IMR-90 (cell line): ENCODE measurements at regions not wholly inside any gene's neighbourhood (a gene's known extent, or its start where the extent isn't known, plus 50 kb on each side); places are given as distances from the start of the nearest gene placed in this dataset.

Experiments used
- ATAC-seq: fragments of 200-7000 bp; cut with Tn5 transposase; 2 replicates; pipeline ENCODE4 v1.9.1; 2020; ENCODE audit warnings: low read depth, mild to moderate bottlenecking, moderate library complexity
- BruUV-seq: library from RNA; stranded (reverse); fragments of 400-500 nt; replicated peaks from 2 replicates; lab custom pipeline; 2021; lab: Mats Ljungman, UMichigan
- CTCF ChIA-PET: fragments of 300-600 bp; formaldehyde crosslinking; extraction: SDS; loops from one replicate; lab custom pipeline; 2021; ENCODE audit warnings: antibody characterized with exemption; lab: Yijun Ruan, JAX
- POLR2A ChIA-PET: fragments of 300-600 bp; sonication (Branson Sonifier 250); formaldehyde crosslinking; loops from one replicate; lab custom pipeline; 2022; ENCODE audit warnings: antibody characterized with exemption; ENCODE audit not compliant: unreplicated experiment; lab: Charles Lee
- DNase-seq: peaks from one replicate; pipeline ENCODE4 v3.0.0; 2013
- H2AFZ ChIP-seq: replicated peaks from 2 replicates; pipeline ENCODE3; 2013; ENCODE audit warnings: low read length, mild to moderate bottlenecking; ENCODE audit not compliant: poor library complexity
- H2AK5ac ChIP-seq: 2 replicates; pipeline ENCODE4 v1.6.1; 2013; ENCODE audit warnings: low read depth, low read length, inconsistent platforms
- H2AK9ac ChIP-seq: replicated peaks from 2 replicates; pipeline ENCODE3; 2013; ENCODE audit warnings: mild to moderate bottlenecking, low read depth, low read length, moderate library complexity; ENCODE audit not compliant: poor library complexity
- H2BK120ac ChIP-seq: 2 replicates; pipeline ENCODE4 v1.6.1; 2013; ENCODE audit warnings: low read depth, low read length, inconsistent platforms
- H2BK15ac ChIP-seq: 3 replicates; pipeline ENCODE4 v1.6.1; 2013; ENCODE audit warnings: low read depth, low read length, inconsistent platforms
- H2BK20ac ChIP-seq: 2 replicates; pipeline ENCODE4 v1.6.1; 2013; ENCODE audit warnings: low read depth, mild to moderate bottlenecking, inconsistent platforms, low read length, moderate library complexity
- H2BK5ac ChIP-seq: 2 replicates; pipeline ENCODE4 v1.6.1; 2013; ENCODE audit warnings: mild to moderate bottlenecking, low read depth, low read length, inconsistent platforms; ENCODE audit not compliant: poor library complexity, severe bottlenecking
- H3K14ac ChIP-seq: replicated peaks from 2 replicates; pipeline ENCODE4 v1.6.1; 2013; ENCODE audit warnings: low read depth, low read length, inconsistent platforms
- H3K18ac ChIP-seq: 2 replicates; pipeline ENCODE4 v1.6.1; 2013; ENCODE audit warnings: low read depth, low read length, control low read depth
- H3K23ac ChIP-seq: 2 replicates; pipeline ENCODE4 v1.6.1; 2013; ENCODE audit warnings: low read depth, low read length, inconsistent platforms
- H3K27ac ChIP-seq: 2 replicates; pipeline ENCODE4 v1.5.1; 2013; ENCODE audit warnings: mild to moderate bottlenecking, control low read depth, low read length; ENCODE audit not compliant: insufficient read depth
- H3K27me3 ChIP-seq: 2 replicates; pipeline ENCODE4 v1.6.1; 2013; ENCODE audit warnings: low read length; ENCODE audit not compliant: control insufficient read depth, insufficient read depth
- H3K36me3 ChIP-seq: 2 replicates; pipeline ENCODE4 v1.6.1; 2013; ENCODE audit warnings: low read length, mixed read lengths; ENCODE audit not compliant: control insufficient read depth, insufficient read depth
- H3K4ac ChIP-seq: 2 replicates; pipeline ENCODE4 v1.6.1; 2013; ENCODE audit warnings: low read depth, low read length, inconsistent platforms
- H3K4me1 ChIP-seq: 2 replicates; pipeline ENCODE4 v1.6.1; 2013; ENCODE audit warnings: low read length, mixed read lengths; ENCODE audit not compliant: control insufficient read depth, insufficient read depth
- H3K4me2 ChIP-seq: 2 replicates; pipeline ENCODE4 v1.6.1; 2013; ENCODE audit warnings: low read depth, mild to moderate bottlenecking, control low read depth, low read length, moderate library complexity
- H3K4me3 ChIP-seq: 2 replicates; pipeline ENCODE4 v1.5.1; 2013; ENCODE audit warnings: low read depth, mild to moderate bottlenecking, control low read depth, low read length, moderate library complexity; ENCODE audit not compliant: insufficient read depth
- H3K56ac ChIP-seq: 2 replicates; pipeline ENCODE4 v1.6.1; 2013; ENCODE audit warnings: low read length, inconsistent platforms; ENCODE audit not compliant: insufficient read depth; ENCODE audit errors: extremely low read depth
- H3K79me1 ChIP-seq, 2 experiments: 2 replicates each; pipeline ENCODE4 v1.6.1; 2013; ENCODE audit warnings: low read length in 2 of 2, inconsistent platforms in 1 of 2, low read depth in 1 of 2
- H3K9ac ChIP-seq: 2 replicates; pipeline ENCODE4 v1.6.1; 2013; ENCODE audit warnings: low read depth, low read length, control low read depth
- H3K9me1 ChIP-seq: 2 replicates; pipeline ENCODE4 v1.6.1; 2013; ENCODE audit warnings: low read length, inconsistent platforms; ENCODE audit not compliant: insufficient read depth
- H3K9me3 ChIP-seq: 2 replicates; pipeline ENCODE4 v1.6.1; 2013; ENCODE audit warnings: low read length; ENCODE audit not compliant: control insufficient read depth, insufficient read depth
- H4K20me1 ChIP-seq: 2 replicates; pipeline ENCODE4 v1.6.1; 2013; ENCODE audit warnings: low read length, inconsistent platforms; ENCODE audit not compliant: insufficient read depth
- H4K5ac ChIP-seq: 2 replicates; pipeline ENCODE4 v1.6.1; 2013; ENCODE audit warnings: mild to moderate bottlenecking, low read depth, low read length, control low read depth
- H4K8ac ChIP-seq, 2 experiments: 2 replicates each; pipeline ENCODE4 v1.6.1; 2013; ENCODE audit warnings: low read depth in 2 of 2, low read length in 2 of 2, control low read depth in 1 of 2, inconsistent platforms in 1 of 2
- H4K91ac ChIP-seq: 2 replicates; pipeline ENCODE4 v1.6.1; 2013; ENCODE audit warnings: low read depth, low read length, inconsistent platforms; ENCODE audit not compliant: insufficient read depth
- MAZ ChIP-seq: IDR thresholded peaks from 2 replicates; pipeline ENCODE4 v1.6.1; 2012; ENCODE audit warnings: low read depth, mild to moderate bottlenecking, low read length, improper control_type of control experiment, moderate library complexity, borderline replicate concordance
- MXI1 ChIP-seq: IDR thresholded peaks from 2 replicates; pipeline ENCODE4 v1.6.1; 2012; ENCODE audit warnings: low read depth, mild to moderate bottlenecking, low read length, moderate library complexity, borderline replicate concordance
- NFE2L2 ChIP-seq: fragments of 150-350 bp; IDR thresholded peaks from 2 replicates; pipeline ENCODE4 v1.6.1; 2016; ENCODE audit warnings: low read depth, mild to moderate bottlenecking, low read length
- POLR2A ChIP-seq: IDR thresholded peaks from 2 replicates; pipeline ENCODE4 v1.6.1; 2012; ENCODE audit warnings: mild to moderate bottlenecking, low read depth, low read length
- RFX5 ChIP-seq: IDR thresholded peaks from 2 replicates; pipeline ENCODE4 v1.8.0; 2012; ENCODE audit warnings: low read depth, mild to moderate bottlenecking, low read length, moderate library complexity
- WGBS, 2 experiments: methylation state at CpG; one replicate each; pipeline versions ENCODE4 v1.1.5 to v1.1.7; 2013; ENCODE audit warnings: missing lambda C conversion rate in 2 of 2; ENCODE audit not compliant: insufficient read length in 1 of 2; ENCODE audit errors: extremely low coverage in 2 of 2; 5-methylcytosine and 5-hydroxymethylcytosine counted together
- dilution Hi-C: fragments of 300-500 bp; cut with HindIII; formaldehyde crosslinking; loops from one replicate; pipeline ENCODE4 v1.14.3; 2018; ENCODE audit warnings: low sequenced_read_pairs; ENCODE audit not compliant: unreplicated experiment
- in situ Hi-C: fragments of 300-500 bp; cut with MboI; formaldehyde crosslinking; loops from 3 replicates; pipeline ENCODE4 v1.14.3; 2019; ENCODE audit warnings: low sequenced_read_pairs, inconsistent platforms, mixed read lengths
- intact Hi-C: fragments of 100-400 bp; cut with micrococcal nuclease; formaldehyde crosslinking; loops from 2 replicates; pipeline ENCODE4 v1.10.0; 2022
- TF ChIP-seq, protein P1 (sequence below): fragments of 150-350 bp; IDR thresholded peaks from 2 replicates; pipeline ENCODE4 v1.6.1; 2017; ENCODE audit warnings: mild to moderate bottlenecking, antibody characterized with exemption, low read length, low read depth
- TF ChIP-seq, protein P2 (sequence below): fragments of 150-350 bp; IDR thresholded peaks from 2 replicates; pipeline ENCODE4 v1.6.1; 2016; ENCODE audit warnings: low read depth, mild to moderate bottlenecking, low read length, moderate library complexity, borderline replicate concordance

DNA sequence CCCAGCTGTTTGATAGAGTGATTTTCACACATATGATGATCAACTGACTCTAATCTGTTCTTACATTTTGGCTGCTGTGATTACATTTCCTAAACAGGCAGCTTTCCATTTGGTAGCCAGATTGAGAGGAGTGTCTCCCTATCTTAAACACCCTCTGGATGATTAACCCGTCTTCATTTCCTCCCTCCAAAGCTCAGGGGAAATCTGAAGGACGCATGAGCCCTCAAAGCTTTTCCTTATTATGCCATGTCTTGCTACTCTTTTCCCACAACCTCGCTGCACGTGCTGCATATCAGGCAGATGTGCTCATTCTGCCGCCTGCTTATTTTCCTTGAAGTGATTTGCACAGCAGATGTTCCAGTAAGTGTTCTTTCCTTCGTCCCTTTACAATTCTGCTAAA is 837.4 kb downstream of the LRRTM4 start:
- Histone ChIP-seq H3K4me2 (no peak overlapping the region), H4K5ac (no peak overlapping the region), H3K56ac (no peak overlapping the region), H2BK5ac (no peak overlapping the region), H3K18ac (no peak overlapping the region), H2BK120ac (no peak overlapping the region), H4K8ac (no peak overlapping the region), H3K27ac (no peak overlapping the region), H4K91ac (no peak overlapping the region), H3K9ac (no peak overlapping the region), H2AK5ac (no peak overlapping the region), H3K9me1 (no peaks in the 10 kb centered on the region), H2BK15ac (no peak overlapping the region), H3K9me3 (no peaks in the 10 kb centered on the region; the same call in 1 of the 2 replicates), H3K4me3 (no peak overlapping the region), H2AK9ac (no peak overlapping the region), H3K27me3 (no peaks in the 10 kb centered on the region), H3K4me1 (no peaks in the 10 kb centered on the region), H3K14ac (no peak overlapping the region), H3K36me3 (no peaks in the 10 kb centered on the region), H4K20me1 (no peaks in the 10 kb centered on the region), H3K23ac (no peak overlapping the region), H3K79me1 (no peaks in the 10 kb centered on the region), H2AFZ (no peak overlapping the region), H3K4ac (no peak overlapping the region), H2BK20ac (no peak overlapping the region)
- DNase-seq: no peak
- dilution Hi-C loops (no loop called here), intact Hi-C loops (no loop called here), in situ Hi-C loops (no loop called here)
- POLR2A ChIA-PET: no interaction called here
- no TSS peak for BruUV-seq
- ATAC-seq: no peak
- WGBS, 2 experiments: 40% methylated on average over 3 of the region's 6 CpGs; no CpG with 5 or more reads in 1 of the 2 experiments
- TF ChIP-seq MXI1: no peak
- TF ChIP-seq MAZ: no peak
- TF ChIP-seq POLR2A: no peak
- no peak for TF ChIP-seq RFX5
- no peak for TF ChIP-seq NFE2L2
- TF ChIP-seq, protein P1, sequence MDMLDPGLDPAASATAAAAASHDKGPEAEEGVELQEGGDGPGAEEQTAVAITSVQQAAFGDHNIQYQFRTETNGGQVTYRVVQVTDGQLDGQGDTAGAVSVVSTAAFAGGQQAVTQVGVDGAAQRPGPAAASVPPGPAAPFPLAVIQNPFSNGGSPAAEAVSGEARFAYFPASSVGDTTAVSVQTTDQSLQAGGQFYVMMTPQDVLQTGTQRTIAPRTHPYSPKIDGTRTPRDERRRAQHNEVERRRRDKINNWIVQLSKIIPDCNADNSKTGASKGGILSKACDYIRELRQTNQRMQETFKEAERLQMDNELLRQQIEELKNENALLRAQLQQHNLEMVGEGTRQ: no peak
- TF ChIP-seq, protein P2, sequence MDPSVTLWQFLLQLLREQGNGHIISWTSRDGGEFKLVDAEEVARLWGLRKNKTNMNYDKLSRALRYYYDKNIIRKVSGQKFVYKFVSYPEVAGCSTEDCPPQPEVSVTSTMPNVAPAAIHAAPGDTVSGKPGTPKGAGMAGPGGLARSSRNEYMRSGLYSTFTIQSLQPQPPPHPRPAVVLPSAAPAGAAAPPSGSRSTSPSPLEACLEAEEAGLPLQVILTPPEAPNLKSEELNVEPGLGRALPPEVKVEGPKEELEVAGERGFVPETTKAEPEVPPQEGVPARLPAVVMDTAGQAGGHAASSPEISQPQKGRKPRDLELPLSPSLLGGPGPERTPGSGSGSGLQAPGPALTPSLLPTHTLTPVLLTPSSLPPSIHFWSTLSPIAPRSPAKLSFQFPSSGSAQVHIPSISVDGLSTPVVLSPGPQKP: no peak
- CTCF ChIA-PET: interaction anchor here (0.6 kb wide), 1 partner anchor 1973 kb away, joined by 3 read pairs; no protein-coding TSS in a partner anchor
